K562 (cell line): ENCODE measurements at regions not wholly inside any gene's neighbourhood (a gene's known extent, or its start where the extent isn't known, plus 50 kb on each side); places are given as distances from the start of the nearest gene placed in this dataset.

Experiments
- ATAC-seq: fragments of 200-7000 bp; cut with Tn5 transposase; 3 replicates; pipeline ENCODE4 v1.9.1; 2020; ENCODE audit warnings: moderate library complexity
- BruUV-seq: library from RNA; stranded (reverse); fragments of 400-500 nt; replicated peaks from 2 replicates; lab custom pipeline; 2021; lab: Mats Ljungman, UMichigan
- CTCF ChIA-PET: fragments of 300-600 bp; formaldehyde crosslinking; extraction: SDS; loops from one replicate; lab custom pipeline; 2021; ENCODE audit warnings: low intra/inter-chr PET ratio; lab: Yijun Ruan, JAX
- POLR2A ChIA-PET: fragments of 300-600, 350-650 bp; sonication (Branson Sonifier 250); formaldehyde crosslinking; extraction: SDS; loops from one replicate; lab custom pipeline; 2021; ENCODE audit warnings: antibody characterized with exemption, inconsistent platforms; lab: Yijun Ruan, JAX
- DNase-seq, 4 experiments: peaks; one replicate each; pipeline versions ENCODE4 v3.0.0 to v3.0.0-alpha.2; 2011 to 2018; ENCODE audit warnings: low spot score in 3 of 4, mixed read lengths in 3 of 4; ENCODE audit errors: extremely low read depth in 1 of 4
- FAIRE-seq: peaks from 2 replicates; lab custom pipeline; 2011; peaks lifted over from hg19 to GRCh38; lab: Jason Lieb, UNC
- H2AFZ ChIP-seq: 2 replicates; pipeline ENCODE4 v1.6.0; 2011; ENCODE audit warnings: low read depth, low read length, control low read depth, inconsistent platforms
- H3K27ac ChIP-seq: fragments of 200-600 bp; 3 replicates; pipeline ENCODE4 v1.8.0; 2011; ENCODE audit warnings: low read depth, mild to moderate bottlenecking, control low read depth, inconsistent platforms, low read length, moderate library complexity, mixed read lengths; ENCODE audit errors: extremely low read depth
- H3K27me3 ChIP-seq, 2 experiments: fragments of 300-600 bp in 1 of 2; 2 replicates in 1 of 2; 3 replicates in 1 of 2; pipeline versions ENCODE4 v1.6.0 to v1.8.0; 2011; ENCODE audit warnings: inconsistent platforms in 2 of 2, low read length in 2 of 2, mild to moderate bottlenecking in 1 of 2, mixed read lengths in 1 of 2, moderate library complexity in 1 of 2; ENCODE audit not compliant: control insufficient read depth in 2 of 2, insufficient read depth in 2 of 2
- H3K36me3 ChIP-seq: fragments of 300-600 bp; 3 replicates; pipeline ENCODE4 v1.8.0; 2011; ENCODE audit warnings: mild to moderate bottlenecking, low read length, inconsistent platforms; ENCODE audit not compliant: control insufficient read depth, insufficient read depth
- H3K4me1 ChIP-seq, 2 experiments: fragments of 200-600 bp in 1 of 2; replicated peaks in 1 of 2; 2 replicates in 1 of 2; 3 replicates in 1 of 2; pipeline versions ENCODE4 v1.5.1 to v1.8.0; 2011; ENCODE audit warnings: inconsistent platforms in 2 of 2, low read length in 2 of 2, mild to moderate bottlenecking in 1 of 2, mixed read lengths in 1 of 2, moderate library complexity in 1 of 2; ENCODE audit not compliant: control insufficient read depth in 2 of 2, insufficient read depth in 2 of 2
- H3K4me2 ChIP-seq: 2 replicates; pipeline ENCODE4 v1.6.1; 2011; ENCODE audit warnings: low read length, control low read depth, inconsistent platforms, mixed read lengths; ENCODE audit not compliant: insufficient read depth
- H3K4me3 ChIP-seq: fragments of 200-600 bp; sonication (generic), shearing (Covaris generic); 2 replicates; pipeline ENCODE4 v1.5.1; 2016; ENCODE audit warnings: control low read depth, inconsistent platforms
- H3K79me2 ChIP-seq: fragments of 200-600 bp; 3 replicates; pipeline ENCODE4 v1.8.0; 2011; ENCODE audit warnings: low read length, inconsistent platforms; ENCODE audit not compliant: control insufficient read depth, insufficient read depth
- H3K9ac ChIP-seq, 2 experiments: 2 replicates each; pipeline versions ENCODE4 v1.6.0 to v1.6.1; 2011; ENCODE audit warnings: low read depth in 2 of 2, low read length in 2 of 2, control low read depth in 1 of 2, inconsistent platforms in 1 of 2, mild to moderate bottlenecking in 1 of 2, mixed read lengths in 1 of 2; ENCODE audit not compliant: insufficient read depth in 1 of 2
- H3K9me1 ChIP-seq: one replicate; pipeline ENCODE4 v1.6.0; 2011; ENCODE audit warnings: inconsistent platforms, mild to moderate bottlenecking, low read length, moderate library complexity; ENCODE audit not compliant: control insufficient read depth, insufficient read depth
- H3K9me3 ChIP-seq: replicated peaks from 2 replicates; pipeline ENCODE4 v1.5.1; 2011; ENCODE audit warnings: low read depth, low read length, inconsistent platforms; ENCODE audit not compliant: control insufficient read depth, insufficient read depth
- H4K20me1 ChIP-seq: replicated peaks from 2 replicates; pipeline ENCODE4 v1.6.1; 2011; ENCODE audit warnings: low read length, inconsistent platforms, mixed read lengths; ENCODE audit not compliant: control insufficient read depth, insufficient read depth
- CBX5 ChIP-seq: IDR thresholded peaks from 2 replicates; pipeline ENCODE4 v1.6.1; 2014; ENCODE audit warnings: low read depth, borderline replicate concordance
- CC2D1A ChIP-seq: fragments of 450-650 bp; IDR thresholded peaks from 2 replicates; pipeline ENCODE4 v1.6.1; 2017; ENCODE audit warnings: mild to moderate bottlenecking
- CREB3 ChIP-seq: fragments of 450-650 bp; conservative IDR thresholded peaks from 2 replicates; pipeline ENCODE4 v1.6.1; 2016; ENCODE audit warnings: missing genetic modification characterization, low read depth, mild to moderate bottlenecking, missing compliant biosample characterization, moderate library complexity
- FUS ChIP-seq: fragments of 200-400 bp; formaldehyde crosslinking; optimal IDR thresholded peaks from 2 replicates; pipeline ENCODE3; 2017; ENCODE audit warnings: low read depth, low read length
- GABPB1 ChIP-seq: sonication (generic); formaldehyde crosslinking; IDR thresholded peaks from 2 replicates; pipeline ENCODE4 v1.8.0; 2022; ENCODE audit warnings: mild to moderate bottlenecking, missing genetic modification reagents
- GABPB2 ChIP-seq: fragments of 250-450 bp; sonication (Bioruptor Pico); conservative IDR thresholded peaks from 2 replicates; pipeline ENCODE4 v1.5.1; 2021; ENCODE audit warnings: mild to moderate bottlenecking
- GATA2 ChIP-seq: sonication (generic); formaldehyde crosslinking; IDR thresholded peaks from 2 replicates; pipeline ENCODE4 v1.4.0; 2020; ENCODE audit warnings: mild to moderate bottlenecking, missing genetic modification reagents
- GTF2F1 ChIP-seq: IDR thresholded peaks from 2 replicates; pipeline ENCODE4 v1.6.1; 2011; ENCODE audit warnings: low read depth, low read length, improper control_type of control experiment
- MLX ChIP-seq, 2 experiments: fragments of 450-650 bp in 1 of 2; sonication (generic) in 1 of 2; formaldehyde crosslinking; conservative IDR thresholded peaks; 2 replicates each; pipeline versions ENCODE4 v1.4.0 to v1.8.1; 2020 to 2022; ENCODE audit warnings: mild to moderate bottlenecking in 1 of 2, missing genetic modification reagents in 1 of 2
- NFYB ChIP-seq: IDR thresholded peaks from 2 replicates; pipeline ENCODE4 v1.6.1; 2011; ENCODE audit warnings: mild to moderate bottlenecking, moderate library complexity; ENCODE audit not compliant: insufficient read length; ENCODE audit errors: extremely low read depth
- PRMT5 ChIP-seq: sonication (generic); formaldehyde crosslinking; IDR thresholded peaks from 2 replicates; pipeline ENCODE4 v1.5.0; 2020; ENCODE audit warnings: missing genetic modification reagents
- PTBP1 ChIP-seq: fragments of 200-400 bp; formaldehyde crosslinking; IDR thresholded peaks from 2 replicates; pipeline ENCODE4 v1.6.1; 2017; ENCODE audit warnings: low read depth, low read length
- RAD51 ChIP-seq: fragments of 450-650 bp; IDR thresholded peaks from 2 replicates; pipeline ENCODE4 v1.7.1; 2016; ENCODE audit warnings: low read depth, mild to moderate bottlenecking, borderline replicate concordance
- SREBF2 ChIP-seq: sonication (generic); formaldehyde crosslinking; IDR thresholded peaks from 2 replicates; pipeline ENCODE4 v1.4.0; 2020; ENCODE audit warnings: mild to moderate bottlenecking, missing genetic modification reagents
- TAL1 ChIP-seq: fragments of 450-650 bp; IDR thresholded peaks from 2 replicates; pipeline ENCODE4 v1.6.1; 2016; ENCODE audit warnings: mild to moderate bottlenecking
- THAP12 ChIP-seq: fragments of 250-450 bp; sonication (Bioruptor Pico); IDR thresholded peaks from 2 replicates; pipeline ENCODE4 v1.9.0; 2021; ENCODE audit warnings: mild to moderate bottlenecking, inconsistent platforms
- ZNF217 ChIP-seq: sonication (generic); formaldehyde crosslinking; IDR thresholded peaks from 2 replicates; pipeline ENCODE4 v1.8.0; 2022; ENCODE audit warnings: mild to moderate bottlenecking, missing genetic modification reagents
- ZNF224 ChIP-seq: sonication (generic); formaldehyde crosslinking; IDR thresholded peaks from 2 replicates; pipeline ENCODE4 v1.8.0; 2022; ENCODE audit warnings: mild to moderate bottlenecking, missing genetic modification reagents
- ZNF41 ChIP-seq: fragments of 250-450 bp; sonication (Bioruptor Pico); conservative IDR thresholded peaks from 2 replicates; pipeline ENCODE4 v1.4.0; 2020; ENCODE audit warnings: mild to moderate bottlenecking
- ZNF511 ChIP-seq: sonication (generic); formaldehyde crosslinking; IDR thresholded peaks from 2 replicates; pipeline ENCODE4 v1.8.0; 2022; ENCODE audit warnings: mild to moderate bottlenecking, missing genetic modification reagents
- ZNF561 ChIP-seq: fragments of 450-650 bp; formaldehyde crosslinking; conservative IDR thresholded peaks from 2 replicates; pipeline ENCODE4 v1.4.0; 2020; ENCODE audit warnings: mild to moderate bottlenecking, moderate library complexity
- ZNF830 ChIP-seq: fragments of 250-450 bp; sonication (Bioruptor Pico); IDR thresholded peaks from 2 replicates; pipeline ENCODE4 v1.5.0; 2021; ENCODE audit warnings: mild to moderate bottlenecking
- WGBS: fragments of 100-300 bp; shearing (Covaris generic); methylation state at CpG from one replicate; pipeline ENCODE4 v1.1.6; 2016; ENCODE audit warnings: low coverage, mixed read lengths; ENCODE audit not compliant: insufficient coverage; ENCODE audit errors: missing lambda C conversion rate; 5-methylcytosine and 5-hydroxymethylcytosine counted together
- in situ Hi-C: fragments of 300-500 bp; cut with MboI; formaldehyde crosslinking; loops from 4 replicates; pipeline ENCODE4 v1.15.0; 2018; ENCODE audit warnings: inconsistent platforms, mixed read lengths
- intact Hi-C: fragments of 100-400 bp; cut with micrococcal nuclease; formaldehyde crosslinking; loops from 2 replicates; pipeline ENCODE4 v1.14.2; 2022

GRCh38 chr4:63894161-63894560, 515.1 kb downstream of the TECRL start (continued):
- TF ChIP-seq CC2D1A (no peak), ZNF511 (CRISPR knock-in tag) (no peak), FUS (no peak), ZNF561 (CRISPR knock-in tag) (no peak), GATA2 (CRISPR knock-in tag) (no peak), GTF2F1 (no peak), PTBP1 (no peak), RAD51 (no peak)
- TF ChIP-seq, all 486 proteins: peak for 0

- FAIRE-seq, result no peak
- no peaks in the 10 kb centered on the region for H3K79me2 ChIP-seq
- in situ Hi-C loops, result no loop called here
- TF ChIP-seq ZNF217 (no peak), NFYB (no peak), GABPB1 (CRISPR knock-in tag) (no peak), TAL1 (no peak), RAD51 (no peak), CBX5 (no peak), ZNF41 (no peak), ZNF224 (CRISPR knock-in tag) (no peak), PRMT5 (no peak), ZNF830 (CRISPR knock-in tag) (no peak), MLX (CRISPR knock-in tag; conservative IDR thresholded peaks at IDR 0.05) (no peak), THAP12 (no peak), GABPB2 (CRISPR knock-in tag) (no peak), SREBF2 (CRISPR knock-in tag) (no peak), CREB3 (tag) (no peak)
- TF ChIP-seq, all 486 proteins: peak for 0
- Histone ChIP-seq H3K4me1 (no peaks in the 10 kb centered on the region), H4K20me1 (no peaks in the 10 kb centered on the region), H3K27me3 (no peaks in the 10 kb centered on the region), H3K4me3 (no peak overlapping the region), H3K9ac (no peak overlapping the region), H3K36me3 (no peaks in the 10 kb centered on the region), H3K27ac (no peak overlapping the region), H3K4me2 (no peak overlapping the region), H2AFZ (no peak overlapping the region), H3K9me1 (no peaks in the 10 kb centered on the region), H3K9me3 (no peaks in the 10 kb centered on the region)
- no TSS peak for BruUV-seq
- ChIA-PET POLR2A (no interaction called here), CTCF (no interaction called here)
- DNase-seq (no peak), ATAC-seq (no peak)
- 6% methylated on average over 2 of the region's 2 CpGs for WGBS
- intact Hi-C loops, result no loop called here
These were observed 539.9 kb downstream of the TECRL start for GRCh38 chr4:63869370-63869769.
